ENCODE measurements at regions not wholly inside any gene's neighbourhood (a gene's known extent, or its start where the extent isn't known, plus 50 kb on each side); places are given as distances from the start of the nearest gene placed in this dataset.

DNA sequence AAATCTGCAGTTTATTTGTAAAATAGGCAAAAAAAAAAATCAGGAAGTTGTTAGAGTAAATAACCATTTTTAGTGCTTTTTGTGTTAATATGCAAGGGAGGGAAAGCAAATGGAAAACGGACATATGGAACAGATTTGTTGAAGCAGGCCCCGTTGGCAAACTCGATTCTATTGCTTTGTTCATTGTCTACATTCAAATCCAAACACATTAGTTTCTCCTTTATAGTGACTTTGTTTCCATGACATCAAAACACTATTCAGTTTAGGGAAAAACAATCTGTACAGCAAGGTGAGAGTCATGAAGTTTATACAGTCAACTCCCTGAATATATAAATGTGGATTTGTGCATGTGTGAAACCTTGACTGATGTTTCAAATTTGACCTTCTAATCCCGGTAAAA is 142.2 kb downstream of the FAM47A start:
- TF ChIP-seq ISL1 (CRISPR knock-in tag; IDR thresholded peaks at IDR 0.05) (no peak), SNAI2 (CRISPR knock-in tag; IDR thresholded peaks at IDR 0.05) (no peak)
- ATAC-seq: no peak

DNA sequence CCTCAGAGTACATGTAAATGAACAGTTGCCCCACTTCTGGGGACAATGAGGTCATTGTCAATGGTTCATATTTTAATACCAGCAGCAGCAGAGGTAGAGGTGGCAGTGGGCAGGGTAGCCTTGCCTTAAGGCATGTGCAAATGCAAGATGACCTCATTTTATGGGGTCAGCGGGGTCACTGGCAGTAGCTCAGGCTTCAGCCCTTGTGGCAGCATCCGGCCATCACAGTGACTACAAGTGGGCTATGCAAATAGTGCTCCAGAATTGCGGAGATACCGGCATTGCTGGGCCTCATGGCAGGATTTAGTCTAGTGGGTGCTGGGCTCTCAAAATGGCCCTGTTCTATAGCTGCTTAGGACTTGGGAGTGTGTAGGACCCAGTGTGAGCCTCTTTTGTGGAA is 144.7 kb downstream of the FAM47A start:
- no peak for ATAC-seq
- TF ChIP-seq BACH2 (CRISPR knock-in tag; IDR thresholded peaks at IDR 0.05; ENCODE audit: borderline replicate concordance) (no peak), ZNF70 (CRISPR knock-in tag; IDR thresholded peaks at IDR 0.05) (no peak), TSHZ2 (CRISPR knock-in tag; IDR thresholded peaks at IDR 0.05) (no peak), SNAI2 (CRISPR knock-in tag; IDR thresholded peaks at IDR 0.05) (no peak), ZFP3 (CRISPR knock-in tag; IDR thresholded peaks at IDR 0.05) (no peak), PPARA (CRISPR knock-in tag; IDR thresholded peaks at IDR 0.05; ENCODE audit: borderline replicate concordance) (no peak), ZC3H10 (CRISPR knock-in tag; IDR thresholded peaks at IDR 0.05) (no peak), ISL1 (CRISPR knock-in tag; IDR thresholded peaks at IDR 0.05) (no peak)

DNA sequence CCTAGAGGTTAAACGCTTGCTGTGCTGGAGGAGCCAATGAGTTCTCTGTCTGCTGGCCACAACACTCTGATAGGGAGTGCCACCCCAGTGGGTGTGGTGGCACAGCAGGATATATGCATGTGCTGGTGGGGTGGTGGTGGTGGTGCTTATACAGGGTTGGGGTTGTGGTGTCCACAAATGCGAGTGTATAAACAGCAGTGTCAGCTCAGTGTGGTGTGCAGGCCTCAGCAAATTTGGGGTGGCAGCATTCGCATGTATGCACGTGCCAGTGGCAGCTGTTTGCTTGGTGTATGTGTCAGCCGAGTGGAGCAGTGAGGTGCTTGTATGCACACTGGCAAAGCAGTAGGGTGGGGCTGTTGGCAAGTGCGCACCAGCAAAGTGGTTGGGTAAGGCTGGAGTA is 157.4 kb downstream of the FAM47A start:
- no peak for ATAC-seq
- no peak for TF ChIP-seq TSHZ2 (CRISPR knock-in tag; IDR thresholded peaks at IDR 0.05)
- TF ChIP-seq BACH2 (CRISPR knock-in tag; IDR thresholded peaks at IDR 0.05; ENCODE audit: borderline replicate concordance): no peak
- TF ChIP-seq ZFP3 (CRISPR knock-in tag; IDR thresholded peaks at IDR 0.05): no peak
- no peak for TF ChIP-seq CSRNP3 (CRISPR knock-in tag; IDR thresholded peaks at IDR 0.05)
- no peak for TF ChIP-seq SNAI2 (CRISPR knock-in tag; IDR thresholded peaks at IDR 0.05)
- no peak for TF ChIP-seq GLIS3 (CRISPR knock-in tag; IDR thresholded peaks at IDR 0.05)
- TF ChIP-seq PPARA (CRISPR knock-in tag; IDR thresholded peaks at IDR 0.05; ENCODE audit: borderline replicate concordance): no peak
- no peak for TF ChIP-seq CREB5 (CRISPR knock-in tag; IDR thresholded peaks at IDR 0.05; ENCODE audit: low read depth)
- TF ChIP-seq ZNF565 (CRISPR knock-in tag; conservative IDR thresholded peaks at IDR 0.05; ENCODE audit: low read depth): no peak

DNA sequence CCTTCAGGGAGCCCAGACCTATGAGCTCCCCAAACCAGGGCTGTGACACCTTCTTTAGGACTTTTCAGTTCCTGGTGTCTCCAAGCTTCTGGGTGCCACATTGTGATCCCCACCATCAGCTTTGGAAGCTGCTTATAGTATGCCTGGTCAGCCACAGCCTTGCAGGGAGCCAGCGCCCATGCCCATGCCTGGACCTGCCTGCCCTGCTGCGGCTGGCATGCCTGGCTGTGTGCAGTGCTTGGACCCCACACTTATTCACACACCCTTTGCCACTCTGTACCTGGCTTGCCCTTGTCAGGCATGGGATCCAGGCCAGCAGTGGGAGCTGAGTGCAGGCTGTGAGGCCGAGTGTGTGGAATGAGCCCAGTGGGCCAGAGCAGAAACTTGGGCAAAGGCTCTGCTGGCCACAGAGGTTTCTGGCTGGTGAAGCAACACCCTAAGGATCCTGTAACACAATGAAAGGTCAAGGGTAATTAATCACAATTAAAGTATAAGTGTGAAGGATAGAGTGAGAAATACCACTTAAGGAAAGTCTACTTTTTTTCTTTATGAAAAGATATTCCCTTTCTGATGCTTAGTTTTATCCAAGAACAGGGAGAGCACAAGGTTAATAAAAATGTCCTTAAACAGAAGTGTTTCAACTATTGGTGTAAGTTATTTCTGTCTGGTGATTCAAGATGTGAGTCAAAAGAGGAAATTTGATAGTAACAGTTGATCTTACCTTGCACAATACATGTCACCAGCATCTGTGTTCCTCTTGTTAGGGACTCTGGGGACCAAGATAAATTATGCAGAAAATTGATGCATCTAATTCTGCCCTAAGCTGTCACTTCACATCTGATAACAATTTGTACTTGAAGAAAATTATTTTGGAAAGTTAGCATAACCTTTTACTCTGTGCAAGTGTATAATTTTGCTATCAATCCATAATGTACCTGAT is 161.8 kb downstream of the FAM47A start:
- ATAC-seq: no peak
- TF ChIP-seq ZC3H10 (CRISPR knock-in tag; IDR thresholded peaks at IDR 0.05) (no peak), CSDC2 (CRISPR knock-in tag; IDR thresholded peaks at IDR 0.05) (no peak), TSHZ2 (CRISPR knock-in tag; IDR thresholded peaks at IDR 0.05) (no peak)
